GM21381 (cell line): ENCODE measurements at regions not wholly inside any gene's neighbourhood (a gene's known extent, or its start where the extent isn't known, plus 50 kb on each side); places are given as distances from the start of the nearest gene placed in this dataset.
"Not testable (repeated sequence)": the region's sequence is repeated elsewhere in the genome, so short reads cannot be mapped to it uniquely, and the experiment has no call there.

Experiments
- ATAC-seq: cut with Tn5 transposase; IDR thresholded peaks from one replicate; pipeline ENCODE4 v1.9.1; 2021; ENCODE audit warnings: mild to moderate bottlenecking, moderate library complexity; ENCODE audit not compliant: unreplicated experiment

- ATAC-seq: not testable (repeated sequence)
These were observed 72.6 kb upstream of the RAPGEF2 start for GRCh38 chr4:159030297-159030696.

DNA sequence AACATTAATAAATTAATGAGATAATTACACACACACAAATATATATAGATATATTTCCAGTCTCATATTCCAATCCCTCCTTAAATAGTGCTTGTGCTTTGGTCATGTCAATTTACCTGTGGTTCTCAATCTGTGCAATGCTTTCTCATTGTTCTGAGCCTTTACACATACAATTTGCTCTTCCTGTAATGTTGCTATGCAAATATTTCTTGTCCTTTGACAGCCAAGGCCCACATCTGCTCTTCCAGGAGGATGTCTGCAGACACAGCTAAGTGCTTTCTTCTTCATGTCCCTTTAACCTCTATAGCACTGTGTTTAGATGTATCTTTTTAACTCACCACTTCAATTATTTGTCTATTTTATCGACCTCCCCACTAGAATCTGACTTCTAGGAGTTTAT lies 67.3 kb upstream of the RAPGEF2 start:
- no peak for ATAC-seq

- ATAC-seq: no peak
These were observed 64.3 kb upstream of the RAPGEF2 start for GRCh38 chr4:159038536-159038935.

DNA sequence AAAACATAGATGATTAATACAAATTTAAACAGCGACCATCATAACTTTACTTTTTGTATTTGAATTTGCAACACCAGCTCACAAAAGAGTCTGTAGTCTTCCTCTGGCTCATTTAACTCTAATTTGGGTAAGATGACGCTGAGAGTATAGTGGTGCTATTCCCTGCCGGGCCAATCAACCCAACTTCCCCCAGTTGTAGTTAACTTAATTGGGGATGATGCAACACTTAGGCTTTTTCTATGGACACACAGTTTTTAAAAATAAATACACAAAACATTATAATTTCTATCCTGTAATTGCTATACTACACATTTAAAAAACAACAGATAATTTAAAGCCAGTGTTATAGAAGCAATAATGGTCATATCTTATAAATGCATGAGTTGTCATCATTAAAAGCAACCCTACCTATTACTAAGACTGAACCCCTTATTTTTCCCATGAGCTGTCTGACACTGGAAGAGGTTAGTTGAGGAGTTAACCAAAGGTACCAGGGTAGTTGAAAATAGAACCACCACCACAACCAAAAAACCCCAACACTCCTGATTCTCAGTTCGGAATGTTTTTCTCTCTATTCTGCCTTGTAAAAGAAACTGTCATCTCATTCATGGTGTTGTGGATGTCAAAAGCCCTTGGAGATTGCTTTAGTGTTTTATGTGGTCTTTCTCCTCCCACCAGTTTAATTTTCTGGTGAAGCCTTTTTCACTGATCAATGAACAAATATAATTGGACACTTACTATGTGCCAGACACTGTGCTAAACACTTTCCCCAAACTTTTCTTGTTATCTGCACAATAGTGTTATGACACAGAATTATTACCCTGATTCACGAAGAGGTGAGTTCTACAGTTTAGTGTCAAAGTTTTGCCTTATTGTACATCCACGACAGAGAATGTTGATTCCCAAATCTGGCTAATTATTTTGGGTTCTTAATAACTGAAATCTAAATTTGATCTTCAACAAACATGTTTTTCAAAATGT lies 61.5 kb upstream of the RAPGEF2 start:
- ATAC-seq: no peak

- peak; percentile 46 for ATAC-seq
These were observed 60.7 kb upstream of the RAPGEF2 start for GRCh38 chr4:159042097-159042605.

DNA sequence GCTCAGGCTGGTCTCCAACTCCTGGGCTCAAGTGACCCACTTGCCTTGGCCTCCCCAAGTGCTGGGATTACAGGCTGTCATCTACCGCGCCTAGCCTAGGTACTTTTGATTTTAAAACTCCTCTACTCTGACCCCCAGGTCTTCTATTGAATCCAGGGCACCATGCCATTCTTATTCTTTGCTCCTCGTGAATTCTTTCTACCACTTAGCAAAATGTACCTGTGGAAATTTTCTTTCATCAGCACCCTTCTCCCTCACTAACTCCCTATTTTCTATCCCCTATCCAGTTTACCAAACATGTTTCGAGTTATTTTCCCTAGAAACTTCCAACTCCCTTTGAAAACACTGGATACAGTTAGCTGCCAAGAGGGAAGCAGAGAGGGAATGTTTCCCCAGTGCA lies 60.0 kb upstream of the RAPGEF2 start:
- no peak for ATAC-seq

DNA sequence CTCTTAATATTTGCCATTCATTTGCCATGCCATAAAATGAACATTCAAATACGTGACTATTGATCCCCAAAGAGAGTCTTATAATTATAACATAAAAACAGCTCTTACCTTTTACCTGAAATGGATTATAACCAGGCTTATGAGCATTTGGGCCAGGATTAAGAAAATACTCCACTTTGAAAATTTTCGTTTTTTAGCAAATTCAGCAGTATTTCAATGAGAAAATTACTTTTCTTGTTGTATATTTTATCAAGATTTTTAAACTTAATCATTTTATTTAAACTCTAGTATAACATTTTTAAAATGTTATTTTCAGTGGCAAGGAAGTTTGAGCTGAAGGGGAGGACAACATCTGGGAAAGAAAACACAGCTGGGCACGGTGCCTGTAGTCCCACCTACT lies 59.0 kb upstream of the RAPGEF2 start:
- no peak for ATAC-seq

GRCh38 chr4:159045321-159045720 lies 57.6 kb upstream of the RAPGEF2 start:
- no peak for ATAC-seq

DNA sequence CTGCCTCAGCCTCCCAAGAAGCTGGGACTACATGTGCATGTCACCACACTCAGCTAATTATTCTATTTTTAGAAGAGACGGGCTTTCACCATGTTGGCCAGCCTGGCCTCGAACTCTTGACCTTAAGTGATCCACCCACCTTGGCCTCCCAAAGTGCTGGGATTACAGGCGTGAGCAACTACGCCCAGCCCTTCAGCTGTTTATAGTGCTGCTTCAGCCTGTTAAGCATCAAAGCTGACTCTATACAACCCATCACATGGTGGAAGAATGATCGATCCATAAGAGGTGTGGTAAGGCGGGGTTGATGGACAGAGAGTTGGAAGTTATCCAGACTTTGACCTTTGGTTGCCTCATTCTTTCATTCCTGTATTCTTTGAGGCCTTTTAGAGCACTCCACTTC lies 56.2 kb upstream of the RAPGEF2 start:
- ATAC-seq: no peak

DNA sequence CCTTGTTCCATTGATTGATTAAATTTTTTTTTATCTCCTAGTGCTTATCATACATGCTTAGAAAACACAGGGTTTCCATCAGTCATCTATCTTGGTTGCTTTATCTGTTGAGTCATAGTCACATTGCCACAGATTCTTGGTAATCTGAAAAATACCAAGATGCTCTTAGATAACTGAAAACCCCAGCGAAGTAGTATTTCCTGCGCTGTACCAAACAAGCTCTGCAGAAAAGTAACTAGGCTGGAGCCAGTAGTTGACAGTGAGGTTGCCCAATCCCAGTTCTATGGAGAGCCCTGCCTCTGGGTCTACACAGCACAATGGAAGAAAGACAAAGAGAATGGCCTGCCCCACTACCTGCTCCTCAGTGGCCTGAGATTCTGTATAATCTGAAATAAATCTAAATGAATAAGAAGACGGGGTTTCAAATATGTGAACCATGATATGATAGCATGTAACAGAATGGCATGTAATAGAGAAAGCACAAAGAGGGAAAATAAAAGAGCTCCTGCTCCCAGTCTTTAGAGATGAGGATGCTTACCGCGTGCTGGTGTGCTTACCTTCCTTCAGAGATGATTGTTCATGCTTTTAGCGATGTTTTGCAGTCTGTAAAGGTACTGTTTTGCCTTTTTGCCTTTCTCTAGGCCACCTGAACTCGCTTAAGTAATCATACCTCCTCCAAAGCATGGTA lies 55.3 kb upstream of the RAPGEF2 start:
- no peak for ATAC-seq

GRCh38 chr4:159048166-159048886 lies 54.6 kb upstream of the RAPGEF2 start:
- no peak for ATAC-seq

DNA sequence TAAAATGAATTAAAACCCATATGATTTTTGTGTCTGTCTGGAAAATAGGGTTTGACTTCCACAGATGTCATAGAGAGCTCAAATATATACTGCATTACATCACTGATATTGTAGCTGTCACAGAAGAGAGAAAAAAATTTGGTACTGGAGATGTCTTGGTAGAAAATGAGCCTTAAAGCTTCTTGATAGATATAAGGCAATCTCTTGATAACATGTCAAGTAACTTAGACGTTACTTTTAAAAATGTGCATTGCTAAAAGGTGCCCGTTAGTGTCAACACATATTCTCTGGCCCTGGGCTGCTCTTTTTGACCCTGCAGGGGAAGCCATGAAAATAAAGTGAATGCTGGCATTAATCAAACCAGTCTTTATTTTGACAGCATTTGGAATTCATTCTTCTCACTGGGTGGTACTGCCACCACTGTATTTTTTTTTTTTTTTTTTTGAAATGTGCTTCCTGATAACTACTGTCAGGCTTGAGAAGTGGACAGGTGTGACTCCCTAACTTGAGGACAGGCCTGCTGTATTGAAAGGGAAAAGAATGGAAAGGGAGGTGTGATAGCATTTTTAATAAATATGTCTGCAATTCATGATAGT lies 53.0 kb upstream of the RAPGEF2 start:
- no peak for ATAC-seq

GRCh38 chr4:159051245-159052071 lies 51.4 kb upstream of the RAPGEF2 start:
- ATAC-seq: peak; percentile 89

GRCh38 chr4:159052315-159052714 lies 50.6 kb upstream of the RAPGEF2 start:
- ATAC-seq: peak; percentile 42
